ENCODE measurements at regions not wholly inside any gene's neighbourhood (a gene's known extent, or its start where the extent isn't known, plus 50 kb on each side); places are given as distances from the start of the nearest gene placed in this dataset.
A peak's percentile ranks its signal among the peaks of the same experiment; 100 is the strongest.

DNA sequence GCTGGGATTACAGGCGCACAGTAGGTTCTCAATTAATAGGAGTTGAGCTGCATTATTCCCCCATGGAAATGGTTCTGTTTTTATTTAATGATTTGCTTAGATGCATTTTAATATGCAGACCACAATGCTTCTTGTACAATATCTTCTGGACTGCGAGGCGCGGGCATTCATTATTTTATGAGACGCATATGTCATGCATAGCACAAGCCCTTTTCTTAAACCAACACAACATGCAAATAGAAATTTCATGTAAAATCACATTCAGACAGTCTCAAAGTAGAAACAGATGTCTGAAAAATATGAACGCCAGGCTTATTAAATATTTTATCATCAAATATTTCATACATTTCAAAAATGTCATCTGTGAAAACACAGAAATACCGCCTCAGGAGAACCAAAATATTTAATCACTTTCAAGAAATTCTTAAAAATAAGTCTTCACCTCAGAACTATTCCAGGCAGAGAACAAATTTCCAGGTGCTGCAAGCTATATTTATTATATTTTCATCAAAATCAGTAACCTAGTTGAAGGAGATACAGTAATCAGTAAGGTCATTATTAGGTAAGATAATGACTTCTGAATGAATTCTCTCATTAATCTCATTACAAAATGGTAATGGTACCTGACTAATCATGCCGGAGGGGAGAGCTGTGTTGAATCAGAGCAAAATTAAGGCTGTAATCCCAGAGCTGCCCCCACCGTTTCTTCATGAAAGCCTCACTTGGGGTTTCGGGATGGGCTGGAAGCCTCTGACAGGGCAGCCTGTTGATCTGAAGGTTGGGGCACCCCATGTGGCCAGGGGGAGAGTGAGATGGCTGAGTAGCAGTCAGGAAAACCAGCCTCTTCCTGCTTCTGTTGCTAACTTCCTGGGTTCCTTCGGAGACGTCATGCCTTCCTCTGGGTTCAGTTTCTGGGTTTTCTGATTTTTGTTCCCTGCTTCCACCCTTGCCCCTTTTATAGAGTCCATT lies 133.9 kb upstream of the ZNF618 start:
- Histone ChIP-seq H3K9me3 (ENCODE audit: control insufficient read depth, low read length) (no peaks in the 10 kb centered on the region), H3K27me3 (ENCODE audit: control insufficient read depth, insufficient read depth, low read length, poor library complexity, severe bottlenecking) (no peaks in the 10 kb centered on the region), H3K9ac (ENCODE audit: extremely low read depth, low read length, poor library complexity, severe bottlenecking) (no peak overlapping the region), H3K4me3 (ENCODE audit: low read length) (no peak overlapping the region), H3K27ac (ENCODE audit: low read depth, low read length) (no peak overlapping the region), H3K4me1 (ENCODE audit: control insufficient read depth, insufficient read depth, low read length) (no peaks in the 10 kb centered on the region), H3K36me3 (ENCODE audit: control insufficient read depth, insufficient read depth, low read length) (no peaks in the 10 kb centered on the region)
- no peaks in the 10 kb centered on the region for H3K36me3 Mint-ChIP-seq (ENCODE audit: low read depth)
- peaks cover 2% of the 10 kb centered on the region for H3K9me3 Mint-ChIP-seq
- no peak overlapping the region for H3K27ac Mint-ChIP-seq
- DNase-seq = peak; percentile 65
- peaks cover 2% of the 10 kb centered on the region for H3K4me1 Mint-ChIP-seq
- no peak overlapping the region for H3K4me3 Mint-ChIP-seq
- H3K27me3 Mint-ChIP-seq (ENCODE audit: insufficient read depth) = peaks cover 1% of the 10 kb centered on the region
- TF ChIP-seq, protein P1, sequence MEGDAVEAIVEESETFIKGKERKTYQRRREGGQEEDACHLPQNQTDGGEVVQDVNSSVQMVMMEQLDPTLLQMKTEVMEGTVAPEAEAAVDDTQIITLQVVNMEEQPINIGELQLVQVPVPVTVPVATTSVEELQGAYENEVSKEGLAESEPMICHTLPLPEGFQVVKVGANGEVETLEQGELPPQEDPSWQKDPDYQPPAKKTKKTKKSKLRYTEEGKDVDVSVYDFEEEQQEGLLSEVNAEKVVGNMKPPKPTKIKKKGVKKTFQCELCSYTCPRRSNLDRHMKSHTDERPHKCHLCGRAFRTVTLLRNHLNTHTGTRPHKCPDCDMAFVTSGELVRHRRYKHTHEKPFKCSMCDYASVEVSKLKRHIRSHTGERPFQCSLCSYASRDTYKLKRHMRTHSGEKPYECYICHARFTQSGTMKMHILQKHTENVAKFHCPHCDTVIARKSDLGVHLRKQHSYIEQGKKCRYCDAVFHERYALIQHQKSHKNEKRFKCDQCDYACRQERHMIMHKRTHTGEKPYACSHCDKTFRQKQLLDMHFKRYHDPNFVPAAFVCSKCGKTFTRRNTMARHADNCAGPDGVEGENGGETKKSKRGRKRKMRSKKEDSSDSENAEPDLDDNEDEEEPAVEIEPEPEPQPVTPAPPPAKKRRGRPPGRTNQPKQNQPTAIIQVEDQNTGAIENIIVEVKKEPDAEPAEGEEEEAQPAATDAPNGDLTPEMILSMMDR (conservative IDR thresholded peaks at IDR 0.05) = no peak
- WGBS, 2 experiments (ENCODE audit: insufficient coverage in 1 of 2, insufficient read length in 1 of 2) = 91 to 93% methylated on average over 9 to 12 of the region's 12 CpGs

DNA sequence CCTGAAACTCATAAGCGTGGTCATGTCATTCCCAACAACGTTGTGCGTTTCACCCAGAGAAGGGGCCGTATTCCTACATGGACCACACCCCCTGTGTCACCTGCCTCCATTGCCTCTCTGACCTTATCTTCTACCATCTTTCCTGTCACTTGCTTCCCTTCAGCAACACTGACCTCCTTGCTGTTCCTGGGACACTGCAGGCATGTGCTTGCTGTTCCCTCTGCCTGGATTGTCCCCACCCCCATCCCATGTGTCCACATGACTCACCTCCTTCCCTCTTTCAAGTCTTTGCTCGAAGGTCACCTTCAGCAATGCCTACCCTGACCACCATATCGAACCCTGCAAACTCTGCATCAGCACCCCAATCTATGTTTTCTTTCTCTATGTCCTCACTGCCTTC lies 133.2 kb upstream of the ZNF618 start:
- Mint-ChIP-seq H3K4me1 (peaks cover 2% of the 10 kb centered on the region), H3K36me3 (ENCODE audit: low read depth) (no peaks in the 10 kb centered on the region), H3K27me3 (ENCODE audit: insufficient read depth) (peaks cover 1% of the 10 kb centered on the region), H3K9me3 (peaks cover 2% of the 10 kb centered on the region), H3K4me3 (no peak overlapping the region), H3K27ac (no peak overlapping the region)
- H3K27me3 ChIP-seq (ENCODE audit: control insufficient read depth, insufficient read depth, low read length, poor library complexity, severe bottlenecking) = no peaks in the 10 kb centered on the region
- 85 to 92% methylated on average over 6 of the region's 6 CpGs for WGBS, 2 experiments (ENCODE audit: insufficient coverage in 1 of 2, insufficient read length in 1 of 2)
- no peaks in the 10 kb centered on the region for H3K4me1 ChIP-seq (ENCODE audit: control insufficient read depth, insufficient read depth, low read length)
- TF ChIP-seq, protein P1 (conservative IDR thresholded peaks at IDR 0.05) = no peak
- H3K36me3 ChIP-seq (ENCODE audit: control insufficient read depth, insufficient read depth, low read length) = no peaks in the 10 kb centered on the region
- no peak overlapping the region for H3K27ac ChIP-seq (ENCODE audit: low read depth, low read length)
- H3K4me3 ChIP-seq (ENCODE audit: low read length) = no peak overlapping the region
- DNase-seq = no peak
- H3K9ac ChIP-seq (ENCODE audit: extremely low read depth, low read length, poor library complexity, severe bottlenecking) = no peak overlapping the region
- peaks cover 4% of the 10 kb centered on the region for H3K9me3 ChIP-seq (ENCODE audit: control insufficient read depth, low read length)

DNA sequence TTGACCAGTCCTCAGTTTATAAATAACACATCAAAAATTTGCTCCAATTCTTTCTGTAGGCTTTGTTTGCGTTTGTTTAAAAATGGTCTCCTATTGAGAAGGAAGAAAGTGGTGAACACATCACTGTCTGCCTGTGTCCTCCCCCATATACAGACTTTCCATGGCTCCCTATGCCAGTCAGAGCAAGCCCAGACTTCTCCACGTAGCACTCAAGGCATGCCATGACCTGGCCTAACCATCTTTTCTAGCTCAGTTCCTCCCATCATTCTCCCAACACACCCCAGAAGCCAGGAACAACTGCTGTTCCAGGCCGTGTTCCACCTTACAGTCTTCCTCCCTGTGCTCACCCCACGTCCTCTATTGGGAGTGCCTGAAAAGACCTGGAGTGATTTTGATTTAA lies 129.6 kb upstream of the ZNF618 start:
- no peak overlapping the region for H3K4me3 ChIP-seq (ENCODE audit: low read length)
- Mint-ChIP-seq H3K9me3 (peaks cover 2% of the 10 kb centered on the region), H3K4me1 (peaks cover 2% of the 10 kb centered on the region), H3K27me3 (ENCODE audit: insufficient read depth) (no peaks in the 10 kb centered on the region), H3K4me3 (no peak overlapping the region), H3K36me3 (ENCODE audit: low read depth) (no peaks in the 10 kb centered on the region), H3K27ac (no peak overlapping the region)
- DNase-seq = no peak
- TF ChIP-seq, protein P1 (conservative IDR thresholded peaks at IDR 0.05) = no peak
- H3K27me3 ChIP-seq (ENCODE audit: control insufficient read depth, insufficient read depth, low read length, poor library complexity, severe bottlenecking) = no peaks in the 10 kb centered on the region
- H3K4me1 ChIP-seq (ENCODE audit: control insufficient read depth, insufficient read depth, low read length) = no peaks in the 10 kb centered on the region
- no peaks in the 10 kb centered on the region for H3K36me3 ChIP-seq (ENCODE audit: control insufficient read depth, insufficient read depth, low read length)
- 91 to 100% methylated on average over 1 to 4 of the region's 4 CpGs for WGBS, 2 experiments (ENCODE audit: insufficient coverage in 1 of 2, insufficient read length in 1 of 2)
- no peak overlapping the region for H3K27ac ChIP-seq (ENCODE audit: low read depth, low read length)
- peaks cover 10% of the 10 kb centered on the region for H3K9me3 ChIP-seq (ENCODE audit: control insufficient read depth, low read length)
- no peak overlapping the region for H3K9ac ChIP-seq (ENCODE audit: extremely low read depth, low read length, poor library complexity, severe bottlenecking)
